GM21515 (cell line): ENCODE measurements at regions not wholly inside any gene's neighbourhood (a gene's known extent, or its start where the extent isn't known, plus 50 kb on each side); places are given as distances from the start of the nearest gene placed in this dataset.

ENCODE experiments used
- ATAC-seq: cut with Tn5 transposase; IDR thresholded peaks from one replicate; pipeline ENCODE4 v1.9.1; 2021; ENCODE audit not compliant: unreplicated experiment

GRCh38 chr3:109897734-109898133 is 560.4 kb upstream of the DPPA4 start:
- no peak for ATAC-seq

- no peak for ATAC-seq
Observed at GRCh38 chr3:109899925-109900324, 562.6 kb upstream of the DPPA4 start.

GRCh38 chr3:109900783-109901182 is 563.4 kb upstream of the DPPA4 start:
- ATAC-seq: no peak

- no peak for ATAC-seq
Observed at GRCh38 chr3:109902549-109902948, 565.2 kb upstream of the DPPA4 start.

- no peak for ATAC-seq
Observed at GRCh38 chr3:109903100-109903499, 565.8 kb upstream of the DPPA4 start.

- no peak for ATAC-seq
Observed at GRCh38 chr3:109910772-109911171, 573.4 kb upstream of the DPPA4 start.

- no peak for ATAC-seq
Observed at GRCh38 chr3:109918740-109919139, 581.4 kb upstream of the DPPA4 start.

GRCh38 chr3:109920749-109921148 is 583.4 kb upstream of the DPPA4 start:
- ATAC-seq: no peak

GRCh38 chr3:109921509-109921908 is 584.2 kb upstream of the DPPA4 start:
- no peak for ATAC-seq

GRCh38 chr3:109922856-109923255 is 585.5 kb upstream of the DPPA4 start:
- ATAC-seq: no peak

GRCh38 chr3:109923431-109923830 is 586.1 kb upstream of the DPPA4 start:
- no peak for ATAC-seq

GRCh38 chr3:109924196-109924595 is 586.9 kb upstream of the DPPA4 start:
- no peak for ATAC-seq

- no peak for ATAC-seq
Observed at GRCh38 chr3:109926376-109926775, 589.0 kb upstream of the DPPA4 start.

- no peak for ATAC-seq
Observed at GRCh38 chr3:109927161-109927560, 589.8 kb upstream of the DPPA4 start.

- ATAC-seq: no peak
Observed at GRCh38 chr3:109927726-109928125, 590.4 kb upstream of the DPPA4 start.

- no peak for ATAC-seq
Observed at GRCh38 chr3:109930582-109930981, 593.2 kb upstream of the DPPA4 start.

GRCh38 chr3:109933576-109933975 is 596.2 kb upstream of the DPPA4 start:
- no peak for ATAC-seq

- ATAC-seq: no peak
Observed at GRCh38 chr3:109939817-109940216, 602.5 kb upstream of the DPPA4 start.

GRCh38 chr3:109943181-109943580 is 605.8 kb upstream of the DPPA4 start:
- no peak for ATAC-seq

GRCh38 chr3:109944836-109945235 is 607.5 kb upstream of the DPPA4 start:
- no peak for ATAC-seq

- ATAC-seq: no peak
Observed at GRCh38 chr3:109952924-109953323, 615.6 kb upstream of the DPPA4 start.

- ATAC-seq: no peak
Observed at GRCh38 chr3:109963831-109964230, 626.5 kb upstream of the DPPA4 start.

GRCh38 chr3:109973733-109974132 is 636.4 kb upstream of the DPPA4 start:
- ATAC-seq: no peak

GRCh38 chr3:109977897-109978296 is 640.6 kb upstream of the DPPA4 start:
- no peak for ATAC-seq
